ENCODE measurements at regions not wholly inside any gene's neighbourhood (a gene's known extent, or its start where the extent isn't known, plus 50 kb on each side); places are given as distances from the start of the nearest gene placed in this dataset.
"Not testable (repeated sequence)": the region's sequence is repeated elsewhere in the genome, so short reads cannot be mapped to it uniquely, and the experiment has no call there.

DNA sequence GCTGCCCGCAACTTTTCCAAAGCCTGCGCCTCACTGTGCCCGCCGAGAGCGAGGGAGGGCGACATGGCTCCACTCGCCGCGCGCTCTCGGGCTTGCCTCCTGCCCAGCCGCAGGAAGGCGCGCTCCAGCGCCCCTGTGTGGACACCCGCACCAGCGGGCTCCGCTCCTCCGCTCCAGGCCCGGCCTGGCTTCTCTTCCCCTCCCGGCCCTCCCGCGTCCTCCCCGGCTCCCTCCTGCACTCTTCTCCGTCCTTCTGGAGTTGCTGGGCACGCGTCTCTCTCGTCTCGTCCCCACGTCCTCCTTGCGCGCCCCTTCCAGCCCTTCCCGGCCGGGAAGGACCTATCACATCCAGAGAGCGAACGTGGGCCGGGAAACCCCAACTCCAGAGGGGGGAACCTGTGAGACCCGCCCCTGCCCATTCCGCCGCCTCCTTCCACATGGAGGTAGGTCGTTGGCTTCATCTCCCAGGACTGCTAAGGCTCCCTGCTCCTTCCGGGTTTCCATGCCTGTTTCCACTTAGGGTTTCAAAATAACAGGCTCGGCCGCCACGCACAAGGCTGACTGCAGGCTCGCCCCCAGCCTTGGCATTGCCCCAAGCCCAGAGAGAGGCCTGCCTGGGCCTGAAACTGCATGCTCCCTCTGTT lies 175.4 kb downstream of the ATP6V0E2 start:
- not testable (repeated sequence) for H3K27me3 ChIP-seq (ENCODE audit: control insufficient read depth, insufficient read depth, low read length); H3K4me2 ChIP-seq (ENCODE audit: low read length); H3K36me3 ChIP-seq (ENCODE audit: insufficient read depth, low read length); H3K9ac ChIP-seq (ENCODE audit: low read depth, low read length); H3K4me3 ChIP-seq (ENCODE audit: low read length); H3K4me1 ChIP-seq (ENCODE audit: control insufficient read depth, insufficient read depth, low read length); H3K9me3 ChIP-seq (replicated peaks; ENCODE audit: low read length)

DNA sequence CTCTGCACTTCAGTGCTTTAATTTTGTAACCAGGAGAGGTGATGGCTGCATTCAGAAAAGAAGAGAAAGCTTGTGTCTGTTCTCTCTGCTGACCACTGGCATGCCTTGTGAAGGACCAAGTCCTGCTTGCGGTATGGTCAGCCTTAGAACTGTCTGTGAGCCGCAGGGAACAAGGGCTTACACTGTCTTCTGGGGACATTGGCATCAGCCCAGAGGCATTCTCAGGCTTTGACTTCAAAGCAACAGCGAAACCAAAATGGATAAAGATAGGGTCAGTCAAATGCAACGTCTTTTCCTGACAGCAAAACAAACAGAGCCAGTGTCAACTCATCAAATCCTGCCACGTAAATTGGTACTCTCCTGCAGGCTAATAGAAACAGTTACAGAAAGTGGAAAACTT lies 179.6 kb downstream of the ATP6V0E2 start:
- not testable (repeated sequence) for H3K4me2 ChIP-seq (ENCODE audit: low read length); H3K9me3 ChIP-seq (replicated peaks; ENCODE audit: low read length); H3K27me3 ChIP-seq (ENCODE audit: control insufficient read depth, insufficient read depth, low read length); H3K4me1 ChIP-seq (ENCODE audit: control insufficient read depth, insufficient read depth, low read length); H3K9ac ChIP-seq (ENCODE audit: low read depth, low read length); H3K36me3 ChIP-seq (ENCODE audit: insufficient read depth, low read length); H3K4me3 ChIP-seq (ENCODE audit: low read length)

DNA sequence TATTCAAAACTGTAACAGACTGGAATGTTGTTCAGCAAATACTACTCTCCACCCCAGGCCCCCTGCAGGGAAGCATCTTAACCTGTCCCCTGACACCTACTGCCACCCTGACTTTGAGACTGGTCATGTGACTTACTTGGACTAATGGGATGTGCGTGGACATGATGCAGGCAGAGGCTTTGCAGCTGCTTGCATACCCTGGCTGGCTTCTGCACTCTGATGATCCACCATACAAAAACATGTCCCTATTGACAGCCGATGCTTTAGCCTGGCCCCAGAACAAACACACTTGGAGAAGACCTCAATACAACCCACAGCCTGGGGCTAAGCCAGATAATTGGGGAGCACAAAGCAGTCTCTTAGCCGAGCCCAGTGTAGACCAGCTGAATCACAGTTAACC lies 180.5 kb downstream of the ATP6V0E2 start:
- H3K36me3 ChIP-seq (ENCODE audit: insufficient read depth, low read length); H3K9me3 ChIP-seq (replicated peaks; ENCODE audit: low read length); H3K27me3 ChIP-seq (ENCODE audit: control insufficient read depth, insufficient read depth, low read length); H3K4me3 ChIP-seq (ENCODE audit: low read length); H3K4me1 ChIP-seq (ENCODE audit: control insufficient read depth, insufficient read depth, low read length); H3K9ac ChIP-seq (ENCODE audit: low read depth, low read length); H3K4me2 ChIP-seq (ENCODE audit: low read length): not testable (repeated sequence)

DNA sequence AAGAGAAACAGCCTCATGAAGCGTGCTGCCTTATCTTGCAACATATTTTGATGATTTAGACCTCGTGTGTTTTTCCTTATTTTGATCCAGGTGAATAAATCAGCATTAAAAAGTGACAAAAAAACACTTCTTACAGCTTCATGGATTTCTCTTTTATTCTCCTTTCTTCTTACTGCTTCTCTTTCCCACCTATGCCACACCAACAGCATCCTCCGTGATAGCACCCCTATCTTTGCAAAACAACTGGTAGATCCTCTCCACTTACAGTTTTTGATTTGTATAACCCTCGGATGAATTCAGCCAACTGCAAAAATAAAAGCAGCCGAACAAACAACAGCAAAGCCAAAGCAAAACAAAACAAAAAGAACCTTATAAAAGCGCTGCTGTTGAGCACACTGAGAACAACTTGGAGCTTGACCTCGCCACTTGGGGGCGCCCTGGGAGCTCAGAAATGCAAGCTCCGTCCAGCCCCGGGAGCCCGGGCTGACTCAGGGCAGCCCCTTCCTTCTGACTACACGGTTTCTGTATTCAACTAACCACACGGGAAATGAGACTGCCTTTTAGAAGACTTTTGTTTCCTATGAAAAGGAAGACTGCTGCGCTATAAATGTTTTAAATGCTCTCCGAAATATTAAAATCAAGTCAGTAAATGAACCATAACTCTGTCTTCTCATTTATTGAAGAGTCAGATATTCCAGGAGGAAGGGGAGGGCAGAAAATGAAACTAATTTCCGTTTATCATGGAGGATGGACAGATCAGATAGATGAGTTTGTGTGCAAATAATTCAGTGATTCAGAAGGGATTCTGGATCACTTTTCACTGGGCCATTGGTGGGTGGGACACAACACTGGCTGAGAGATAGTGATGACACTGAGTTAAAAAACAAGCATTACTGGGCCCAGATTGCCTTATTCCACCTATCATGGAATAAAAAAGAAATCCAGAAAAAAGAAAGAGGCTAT lies 186.8 kb downstream of the ATP6V0E2 start:
- not testable (repeated sequence) for H3K36me3 ChIP-seq (ENCODE audit: insufficient read depth, low read length); H3K4me2 ChIP-seq (ENCODE audit: low read length); H3K4me3 ChIP-seq (ENCODE audit: low read length); H3K27me3 ChIP-seq (ENCODE audit: control insufficient read depth, insufficient read depth, low read length); H3K9ac ChIP-seq (ENCODE audit: low read depth, low read length); H3K9me3 ChIP-seq (replicated peaks; ENCODE audit: low read length); H3K4me1 ChIP-seq (ENCODE audit: control insufficient read depth, insufficient read depth, low read length)

DNA sequence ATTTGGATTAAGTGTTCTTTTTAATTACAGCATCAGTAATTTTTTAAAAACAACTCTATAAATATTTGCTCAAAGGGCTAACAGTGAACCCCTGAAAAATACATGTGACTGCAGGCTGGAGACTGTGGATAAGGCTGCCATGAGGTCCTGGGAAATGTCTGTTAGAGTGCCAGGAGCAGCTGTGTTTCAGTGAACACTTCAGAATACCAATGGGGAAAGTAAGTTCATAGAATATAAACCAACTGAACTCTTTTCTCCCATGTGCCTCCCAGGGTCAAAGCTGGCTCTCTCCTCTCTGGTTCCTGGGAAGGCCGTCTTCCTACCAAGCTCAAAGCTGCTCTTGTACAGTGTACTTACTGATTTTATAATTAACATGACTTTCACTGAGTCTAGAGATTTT lies 189.4 kb downstream of the ATP6V0E2 start:
- not testable (repeated sequence) for H3K4me1 ChIP-seq (ENCODE audit: control insufficient read depth, insufficient read depth, low read length); H3K27me3 ChIP-seq (ENCODE audit: control insufficient read depth, insufficient read depth, low read length); H3K9me3 ChIP-seq (replicated peaks; ENCODE audit: low read length); H3K36me3 ChIP-seq (ENCODE audit: insufficient read depth, low read length); H3K4me2 ChIP-seq (ENCODE audit: low read length); H3K4me3 ChIP-seq (ENCODE audit: low read length); H3K9ac ChIP-seq (ENCODE audit: low read depth, low read length)

DNA sequence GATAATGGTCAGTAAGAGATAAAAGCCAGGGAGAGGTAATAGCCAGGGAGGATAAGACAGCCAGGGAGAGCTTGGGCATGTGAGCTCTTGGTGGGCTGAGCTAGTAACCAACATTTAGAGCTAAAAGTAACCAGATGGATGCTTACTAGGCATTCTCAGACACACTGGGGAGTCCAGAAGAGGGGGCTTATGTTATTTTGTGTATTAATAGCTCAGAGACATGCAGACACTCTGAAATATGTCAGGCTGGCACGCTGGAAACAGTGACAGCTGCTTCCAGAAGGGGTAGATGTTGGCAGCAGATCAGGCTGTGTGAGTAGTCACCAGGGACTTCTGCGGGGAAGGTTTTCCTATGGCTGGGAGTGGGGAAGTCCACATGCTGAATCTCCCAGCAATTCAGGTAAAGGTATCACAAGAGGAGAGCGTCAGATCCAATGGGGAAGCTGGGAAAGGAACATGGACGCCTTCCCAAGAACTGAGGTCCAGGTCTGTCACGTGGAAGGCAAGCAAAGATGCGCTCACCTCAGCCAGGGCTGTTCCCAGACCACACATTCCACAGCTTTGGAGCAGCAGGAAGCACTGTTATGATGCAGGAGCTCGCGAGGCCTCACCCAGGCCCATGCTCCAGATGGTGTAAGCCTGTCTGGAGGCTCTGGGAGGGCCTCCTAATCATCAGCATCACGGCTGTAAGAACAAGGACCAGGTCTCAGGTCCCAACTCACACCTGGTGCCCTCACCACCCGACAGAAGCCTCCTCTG lies 196.0 kb downstream of the ATP6V0E2 start:
- H3K4me2 ChIP-seq (ENCODE audit: low read length); H3K4me3 ChIP-seq (ENCODE audit: low read length); H3K4me1 ChIP-seq (ENCODE audit: control insufficient read depth, insufficient read depth, low read length); H3K27me3 ChIP-seq (ENCODE audit: control insufficient read depth, insufficient read depth, low read length); H3K9ac ChIP-seq (ENCODE audit: low read depth, low read length); H3K9me3 ChIP-seq (replicated peaks; ENCODE audit: low read length); H3K36me3 ChIP-seq (ENCODE audit: insufficient read depth, low read length): not testable (repeated sequence)

DNA sequence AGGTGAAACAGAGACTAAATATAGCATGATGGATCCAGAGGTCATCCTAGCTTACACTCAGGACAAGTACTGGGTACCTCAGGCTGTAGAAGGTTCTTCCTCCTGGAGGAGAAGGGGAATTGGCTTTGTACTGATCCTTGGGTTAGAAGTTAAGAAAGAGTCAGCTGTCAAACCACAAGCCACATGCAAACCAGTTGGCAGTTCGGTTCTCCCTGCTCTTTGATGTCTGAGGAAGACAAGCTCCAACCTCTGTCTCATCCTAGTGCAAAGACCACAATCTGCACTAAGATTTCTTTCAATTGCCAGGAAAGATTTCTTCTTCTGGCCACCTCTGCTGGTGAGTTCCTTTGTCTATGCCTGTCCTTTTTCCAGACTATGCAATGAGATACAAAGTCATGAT lies 203.8 kb downstream of the ATP6V0E2 start:
- not testable (repeated sequence) for H3K36me3 ChIP-seq (ENCODE audit: insufficient read depth, low read length); H3K4me2 ChIP-seq (ENCODE audit: low read length); H3K27me3 ChIP-seq (ENCODE audit: control insufficient read depth, insufficient read depth, low read length); H3K4me3 ChIP-seq (ENCODE audit: low read length); H3K4me1 ChIP-seq (ENCODE audit: control insufficient read depth, insufficient read depth, low read length); H3K9me3 ChIP-seq (replicated peaks; ENCODE audit: low read length); H3K9ac ChIP-seq (ENCODE audit: low read depth, low read length)

DNA sequence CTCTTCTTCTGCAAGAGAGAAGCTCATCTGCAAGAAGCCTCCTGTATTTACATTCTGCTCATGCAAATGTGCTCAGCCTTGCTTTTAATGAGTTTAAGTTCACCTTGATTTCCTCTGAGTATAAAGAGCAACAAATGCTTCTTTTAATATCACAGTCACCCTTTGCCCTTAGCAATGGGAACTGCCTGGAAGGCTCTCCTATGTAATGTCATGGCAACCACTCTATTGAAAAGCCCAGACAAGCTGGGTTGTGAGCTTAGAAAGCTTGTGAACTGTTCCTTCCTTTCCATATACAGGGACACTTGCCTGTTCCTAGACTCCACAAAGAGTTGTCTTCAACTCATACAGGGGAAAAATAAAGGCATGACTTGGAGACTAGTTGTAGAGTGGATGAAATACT lies 208.1 kb downstream of the ATP6V0E2 start:
- not testable (repeated sequence) for H3K9me3 ChIP-seq (replicated peaks; ENCODE audit: low read length); H3K9ac ChIP-seq (ENCODE audit: low read depth, low read length); H3K4me1 ChIP-seq (ENCODE audit: control insufficient read depth, insufficient read depth, low read length); H3K36me3 ChIP-seq (ENCODE audit: insufficient read depth, low read length); H3K4me3 ChIP-seq (ENCODE audit: low read length); H3K27me3 ChIP-seq (ENCODE audit: control insufficient read depth, insufficient read depth, low read length); H3K4me2 ChIP-seq (ENCODE audit: low read length)

DNA sequence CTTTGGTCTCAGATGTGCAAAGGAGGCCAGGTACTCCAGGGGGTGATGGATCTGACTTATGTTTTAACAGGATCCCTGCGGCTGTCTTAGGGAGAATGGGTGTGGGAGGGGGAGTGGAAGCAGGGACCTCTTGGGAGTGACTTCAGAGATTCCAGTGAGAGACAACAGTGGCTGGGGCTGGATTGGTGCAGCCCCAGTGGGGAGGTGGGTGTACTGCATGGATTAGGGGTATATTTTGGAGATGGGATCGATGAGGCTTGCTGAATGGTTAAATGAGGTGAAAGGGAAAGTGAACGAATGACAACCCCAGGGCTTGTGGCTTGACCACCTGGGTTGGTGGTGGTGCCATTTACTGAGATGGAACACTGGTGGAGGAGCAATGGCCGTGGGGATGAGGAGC lies 211.0 kb downstream of the ATP6V0E2 start:
- not testable (repeated sequence) for H3K9me3 ChIP-seq (replicated peaks; ENCODE audit: low read length); H3K4me3 ChIP-seq (ENCODE audit: low read length); H3K4me1 ChIP-seq (ENCODE audit: control insufficient read depth, insufficient read depth, low read length); H3K36me3 ChIP-seq (ENCODE audit: insufficient read depth, low read length); H3K4me2 ChIP-seq (ENCODE audit: low read length); H3K9ac ChIP-seq (ENCODE audit: low read depth, low read length); H3K27me3 ChIP-seq (ENCODE audit: control insufficient read depth, insufficient read depth, low read length)

DNA sequence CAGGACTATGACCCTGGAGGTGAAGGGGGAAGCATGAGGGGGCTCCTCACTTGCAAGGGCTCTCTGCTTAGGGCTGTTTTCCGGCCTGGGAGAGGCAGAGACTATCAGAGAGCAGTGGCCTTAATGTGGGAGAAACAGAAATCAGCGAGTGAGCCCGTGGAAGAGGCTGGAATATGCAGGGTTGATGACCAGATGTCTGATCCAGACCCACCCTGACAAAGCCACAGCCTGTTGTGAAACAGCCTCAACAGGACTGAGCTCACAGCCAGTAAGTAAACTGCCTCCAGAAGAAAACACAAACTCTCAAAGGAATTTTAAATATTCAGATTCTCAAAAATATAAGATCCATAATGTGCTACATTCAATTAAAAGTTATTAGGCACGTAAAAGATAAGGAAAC lies 213.7 kb downstream of the ATP6V0E2 start:
- H3K36me3 ChIP-seq (ENCODE audit: insufficient read depth, low read length); H3K27me3 ChIP-seq (ENCODE audit: control insufficient read depth, insufficient read depth, low read length); H3K9ac ChIP-seq (ENCODE audit: low read depth, low read length); H3K4me1 ChIP-seq (ENCODE audit: control insufficient read depth, insufficient read depth, low read length); H3K4me2 ChIP-seq (ENCODE audit: low read length); H3K9me3 ChIP-seq (replicated peaks; ENCODE audit: low read length); H3K4me3 ChIP-seq (ENCODE audit: low read length): not testable (repeated sequence)

DNA sequence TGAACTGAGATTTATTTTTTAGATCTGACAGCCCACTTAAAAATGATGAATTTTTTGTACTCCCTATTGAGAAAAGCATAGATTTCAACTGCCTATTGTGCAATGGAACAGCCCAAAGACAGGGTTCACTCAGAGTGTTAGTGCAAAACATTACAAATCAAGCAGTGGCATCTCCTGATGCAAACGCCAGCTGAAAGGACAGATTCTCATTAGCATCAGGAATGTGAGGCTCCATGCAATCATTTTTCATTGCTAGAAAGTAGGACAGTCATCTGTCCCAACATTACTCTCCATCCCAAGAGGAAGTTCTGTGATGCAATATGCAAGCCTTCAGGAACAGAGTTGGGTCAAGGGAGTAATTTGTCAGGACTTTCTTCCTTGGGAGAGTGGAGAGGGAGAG lies 215.4 kb downstream of the ATP6V0E2 start:
- H3K36me3 ChIP-seq (ENCODE audit: insufficient read depth, low read length); H3K9me3 ChIP-seq (replicated peaks; ENCODE audit: low read length); H3K4me1 ChIP-seq (ENCODE audit: control insufficient read depth, insufficient read depth, low read length); H3K4me2 ChIP-seq (ENCODE audit: low read length); H3K4me3 ChIP-seq (ENCODE audit: low read length); H3K27me3 ChIP-seq (ENCODE audit: control insufficient read depth, insufficient read depth, low read length); H3K9ac ChIP-seq (ENCODE audit: low read depth, low read length): not testable (repeated sequence)
